ENCODE measurements at regions not wholly inside any gene's neighbourhood (a gene's known extent, or its start where the extent isn't known, plus 50 kb on each side); places are given as distances from the start of the nearest gene placed in this dataset.
A peak's percentile ranks its signal among the peaks of the same experiment; 100 is the strongest.

- no peak for DNase-seq
Observed at GRCh38 chr10:44326474-44327030, 58.3 kb downstream of the CXCL12 start.

GRCh38 chr10:44325596-44326307, 59.1 kb downstream of the CXCL12 start:
- no peak for DNase-seq

- peak; percentile 83 for DNase-seq
Observed at GRCh38 chr10:44325157-44325556, 59.7 kb downstream of the CXCL12 start.

GRCh38 chr10:44323838-44324237, 61.1 kb downstream of the CXCL12 start:
- DNase-seq = no peak

- no peak for DNase-seq
Observed at GRCh38 chr10:44322137-44322536, 62.8 kb downstream of the CXCL12 start.

GRCh38 chr10:44320756-44321155, 64.1 kb downstream of the CXCL12 start:
- DNase-seq = no peak

GRCh38 chr10:44317856-44318255, 67.0 kb downstream of the CXCL12 start:
- DNase-seq = no peak

GRCh38 chr10:44316922-44317215, 68.0 kb downstream of the CXCL12 start:
- DNase-seq = no peak

GRCh38 chr10:44316187-44316921, 68.5 kb downstream of the CXCL12 start:
- DNase-seq = no peak

GRCh38 chr10:44314802-44315460, 70.0 kb downstream of the CXCL12 start:
- DNase-seq = no peak

GRCh38 chr10:44313761-44314165, 71.1 kb downstream of the CXCL12 start:
- DNase-seq = no peak

GRCh38 chr10:44312401-44312800, 72.5 kb downstream of the CXCL12 start:
- DNase-seq = no peak

GRCh38 chr10:44311563-44312051, 73.3 kb downstream of the CXCL12 start:
- no peak for DNase-seq

GRCh38 chr10:44310762-44311562, 73.9 kb downstream of the CXCL12 start:
- DNase-seq = peak; percentile 29

- no peak for DNase-seq
Observed at GRCh38 chr10:44309939-44310761, 74.7 kb downstream of the CXCL12 start.

GRCh38 chr10:44309361-44309760, 75.5 kb downstream of the CXCL12 start:
- DNase-seq = no peak

- DNase-seq = no peak
Observed at GRCh38 chr10:44308935-44309334, 76.0 kb downstream of the CXCL12 start.

- DNase-seq = no peak
Observed at GRCh38 chr10:44307691-44308090, 77.2 kb downstream of the CXCL12 start.

- DNase-seq = no peak
Observed at GRCh38 chr10:44306762-44307161, 78.1 kb downstream of the CXCL12 start.

- no peak for DNase-seq
Observed at GRCh38 chr10:44306147-44306710, 78.7 kb downstream of the CXCL12 start.

GRCh38 chr10:44301781-44302355, 83.0 kb downstream of the CXCL12 start:
- DNase-seq = no peak
